Peyer's patch (tissue), 4 donors: ENCODE measurements at regions not wholly inside any gene's neighbourhood (a gene's known extent, or its start where the extent isn't known, plus 50 kb on each side); places are given as distances from the start of the nearest gene placed in this dataset.

Source experiments
- POLR2A ChIP-seq, 2 donors: fragments of 450-650 bp; IDR thresholded peaks; one replicate each; pipeline ENCODE4 v1.5.1; 2017; ENCODE audit warnings: antibody characterized with exemption in 2 of 2, mild to moderate bottlenecking in 2 of 2, moderate library complexity in 2 of 2
- TF ChIP-seq, protein P1 (sequence below), 6 experiments: fragments of 450-650 bp in 4 of 6; fragments of 200-600 bp in 2 of 6; sonication (generic) in 1 of 6; IDR thresholded peaks; one replicate each; pipeline ENCODE4 v1.5.1; 2017 to 2019; ENCODE audit warnings: antibody characterized with exemption in 6 of 6, mild to moderate bottlenecking in 3 of 6, moderate library complexity in 1 of 6

DNA sequence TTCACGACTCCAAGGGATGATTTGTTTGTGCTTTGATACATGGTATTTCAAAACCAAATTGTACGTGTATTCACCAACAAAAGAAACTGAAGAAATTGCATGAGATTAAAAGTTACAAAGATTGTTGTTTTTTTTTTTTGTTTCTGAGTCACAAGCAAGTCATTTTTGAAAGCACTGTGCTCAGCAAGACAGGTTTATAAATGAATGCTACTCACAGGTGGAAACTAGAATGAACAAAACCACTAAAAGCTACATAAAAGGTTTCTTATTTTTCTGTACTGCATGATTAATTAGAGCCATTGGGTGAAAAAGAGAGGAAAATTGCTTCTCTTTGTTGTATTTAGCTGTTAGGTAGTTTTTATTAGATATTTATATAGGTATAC, 90.2 kb upstream of the RIPOR2 start:
- TF ChIP-seq, protein P1, sequence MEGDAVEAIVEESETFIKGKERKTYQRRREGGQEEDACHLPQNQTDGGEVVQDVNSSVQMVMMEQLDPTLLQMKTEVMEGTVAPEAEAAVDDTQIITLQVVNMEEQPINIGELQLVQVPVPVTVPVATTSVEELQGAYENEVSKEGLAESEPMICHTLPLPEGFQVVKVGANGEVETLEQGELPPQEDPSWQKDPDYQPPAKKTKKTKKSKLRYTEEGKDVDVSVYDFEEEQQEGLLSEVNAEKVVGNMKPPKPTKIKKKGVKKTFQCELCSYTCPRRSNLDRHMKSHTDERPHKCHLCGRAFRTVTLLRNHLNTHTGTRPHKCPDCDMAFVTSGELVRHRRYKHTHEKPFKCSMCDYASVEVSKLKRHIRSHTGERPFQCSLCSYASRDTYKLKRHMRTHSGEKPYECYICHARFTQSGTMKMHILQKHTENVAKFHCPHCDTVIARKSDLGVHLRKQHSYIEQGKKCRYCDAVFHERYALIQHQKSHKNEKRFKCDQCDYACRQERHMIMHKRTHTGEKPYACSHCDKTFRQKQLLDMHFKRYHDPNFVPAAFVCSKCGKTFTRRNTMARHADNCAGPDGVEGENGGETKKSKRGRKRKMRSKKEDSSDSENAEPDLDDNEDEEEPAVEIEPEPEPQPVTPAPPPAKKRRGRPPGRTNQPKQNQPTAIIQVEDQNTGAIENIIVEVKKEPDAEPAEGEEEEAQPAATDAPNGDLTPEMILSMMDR (IDR thresholded peaks at IDR 0.05), result no peak
- TF ChIP-seq POLR2A (IDR thresholded peaks at IDR 0.05), result no peak
